Activated CD4-positive, alpha-beta T cell treated with anti-CD3 and anti-CD28 coated beads for 24 hours (primary cell): ENCODE measurements at regions not wholly inside any gene's neighbourhood (a gene's known extent, or its start where the extent isn't known, plus 50 kb on each side); places are given as distances from the start of the nearest gene placed in this dataset.

Experiments
- DNase-seq, 2 donors: peaks; one replicate each; pipeline ENCODE4 v3.0.0-alpha.2; 2020; ENCODE audit warnings: low read depth in 2 of 2

- no peak for DNase-seq
Measured at GRCh38 chr14:101065696-101066694, 162.5 kb upstream of the RTL1 start.

GRCh38 chr14:101066826-101067510, 163.4 kb upstream of the RTL1 start:
- no peak for DNase-seq

- DNase-seq: no peak
Measured at GRCh38 chr14:101068313-101069227, 165.0 kb upstream of the RTL1 start.

GRCh38 chr14:101069228-101069549, 165.7 kb upstream of the RTL1 start:
- no peak for DNase-seq

GRCh38 chr14:101069666-101070362, 166.3 kb upstream of the RTL1 start:
- DNase-seq: no peak

- no peak for DNase-seq
Measured at GRCh38 chr14:101070540-101071492, 167.3 kb upstream of the RTL1 start.

- no peak for DNase-seq
Measured at GRCh38 chr14:101071493-101071906, 168.0 kb upstream of the RTL1 start.

- no peak for DNase-seq
Measured at GRCh38 chr14:101072070-101072469, 168.5 kb upstream of the RTL1 start.

- DNase-seq: no peak
Measured at GRCh38 chr14:101072531-101072930, 169.0 kb upstream of the RTL1 start.

- no peak for DNase-seq
Measured at GRCh38 chr14:101072945-101073597, 169.5 kb upstream of the RTL1 start.

GRCh38 chr14:101073598-101073965, 170.1 kb upstream of the RTL1 start:
- DNase-seq: no peak

GRCh38 chr14:101074196-101075024, 170.9 kb upstream of the RTL1 start:
- no peak for DNase-seq

GRCh38 chr14:101075025-101075800, 171.7 kb upstream of the RTL1 start:
- no peak for DNase-seq

GRCh38 chr14:101075801-101076413, 172.4 kb upstream of the RTL1 start:
- DNase-seq: no peak

GRCh38 chr14:101076451-101077198, 173.1 kb upstream of the RTL1 start:
- no peak for DNase-seq

GRCh38 chr14:101077481-101078074, 174.1 kb upstream of the RTL1 start:
- no peak for DNase-seq
